Cardiac muscle cell (in vitro differentiated cells and primary cell): ENCODE measurements at regions not wholly inside any gene's neighbourhood (a gene's known extent, or its start where the extent isn't known, plus 50 kb on each side); places are given as distances from the start of the nearest gene placed in this dataset.

Source experiments
- DNase-seq, 2 donors: peaks; one replicate each; pipeline versions ENCODE4 v3.0.0 to v3.0.0-alpha.2; 2010 to 2017; ENCODE audit warnings: low read depth in 1 of 2, low spot score in 1 of 2
- H3K27ac ChIP-seq: fragments of 200-600 bp; sonication (generic); 2 replicates; pipeline ENCODE4 v1.5.1; 2016
- H3K27me3 ChIP-seq: fragments of 200-600 bp; sonication (generic); 2 replicates; pipeline ENCODE4 v1.6.0; 2016; ENCODE audit warnings: control low read depth
- H3K36me3 ChIP-seq: fragments of 200-600 bp; sonication (generic); 2 replicates; pipeline ENCODE4 v1.5.1; 2016; ENCODE audit warnings: control low read depth
- H3K4me1 ChIP-seq: fragments of 200-600 bp; sonication (generic); 2 replicates; pipeline ENCODE4 v1.8.1; 2017; ENCODE audit warnings: low read depth, mild to moderate bottlenecking, mixed run types
- H3K4me3 ChIP-seq: fragments of 200-600 bp; sonication (generic); 2 replicates; pipeline ENCODE4 v1.5.1; 2016; ENCODE audit warnings: mild to moderate bottlenecking
- H3K9me3 ChIP-seq: fragments of 200-600 bp; sonication (generic); 2 replicates; pipeline ENCODE4 v1.5.1; 2017; ENCODE audit warnings: low read depth, mild to moderate bottlenecking, control low read depth
- TF ChIP-seq, protein P1 (sequence below): IDR thresholded peaks from 2 replicates; pipeline ENCODE4 v1.5.1; 2012; ENCODE audit warnings: low read depth, mild to moderate bottlenecking, low read length

GRCh38 chr14:101406921-101407320 lies 154.4 kb upstream of the DIO3 start:
- no peak for DNase-seq
- H3K9me3 ChIP-seq = no peaks in the 10 kb centered on the region
- no peaks in the 10 kb centered on the region for H3K27me3 ChIP-seq
- H3K27ac ChIP-seq = no peak overlapping the region
- no peak overlapping the region for H3K4me3 ChIP-seq
- TF ChIP-seq, protein P1, sequence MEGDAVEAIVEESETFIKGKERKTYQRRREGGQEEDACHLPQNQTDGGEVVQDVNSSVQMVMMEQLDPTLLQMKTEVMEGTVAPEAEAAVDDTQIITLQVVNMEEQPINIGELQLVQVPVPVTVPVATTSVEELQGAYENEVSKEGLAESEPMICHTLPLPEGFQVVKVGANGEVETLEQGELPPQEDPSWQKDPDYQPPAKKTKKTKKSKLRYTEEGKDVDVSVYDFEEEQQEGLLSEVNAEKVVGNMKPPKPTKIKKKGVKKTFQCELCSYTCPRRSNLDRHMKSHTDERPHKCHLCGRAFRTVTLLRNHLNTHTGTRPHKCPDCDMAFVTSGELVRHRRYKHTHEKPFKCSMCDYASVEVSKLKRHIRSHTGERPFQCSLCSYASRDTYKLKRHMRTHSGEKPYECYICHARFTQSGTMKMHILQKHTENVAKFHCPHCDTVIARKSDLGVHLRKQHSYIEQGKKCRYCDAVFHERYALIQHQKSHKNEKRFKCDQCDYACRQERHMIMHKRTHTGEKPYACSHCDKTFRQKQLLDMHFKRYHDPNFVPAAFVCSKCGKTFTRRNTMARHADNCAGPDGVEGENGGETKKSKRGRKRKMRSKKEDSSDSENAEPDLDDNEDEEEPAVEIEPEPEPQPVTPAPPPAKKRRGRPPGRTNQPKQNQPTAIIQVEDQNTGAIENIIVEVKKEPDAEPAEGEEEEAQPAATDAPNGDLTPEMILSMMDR = no peak
- no peaks in the 10 kb centered on the region for H3K36me3 ChIP-seq
- no peaks in the 10 kb centered on the region for H3K4me1 ChIP-seq

- Histone ChIP-seq H3K4me3 (no peak overlapping the region), H3K27ac (no peak overlapping the region), H3K9me3 (no peaks in the 10 kb centered on the region), H3K4me1 (no peaks in the 10 kb centered on the region), H3K36me3 (no peaks in the 10 kb centered on the region), H3K27me3 (no peaks in the 10 kb centered on the region)
- TF ChIP-seq, protein P1 = no peak
- no peak for DNase-seq
Observed at GRCh38 chr14:101407328-101407727, 154.0 kb upstream of the DIO3 start.

DNA sequence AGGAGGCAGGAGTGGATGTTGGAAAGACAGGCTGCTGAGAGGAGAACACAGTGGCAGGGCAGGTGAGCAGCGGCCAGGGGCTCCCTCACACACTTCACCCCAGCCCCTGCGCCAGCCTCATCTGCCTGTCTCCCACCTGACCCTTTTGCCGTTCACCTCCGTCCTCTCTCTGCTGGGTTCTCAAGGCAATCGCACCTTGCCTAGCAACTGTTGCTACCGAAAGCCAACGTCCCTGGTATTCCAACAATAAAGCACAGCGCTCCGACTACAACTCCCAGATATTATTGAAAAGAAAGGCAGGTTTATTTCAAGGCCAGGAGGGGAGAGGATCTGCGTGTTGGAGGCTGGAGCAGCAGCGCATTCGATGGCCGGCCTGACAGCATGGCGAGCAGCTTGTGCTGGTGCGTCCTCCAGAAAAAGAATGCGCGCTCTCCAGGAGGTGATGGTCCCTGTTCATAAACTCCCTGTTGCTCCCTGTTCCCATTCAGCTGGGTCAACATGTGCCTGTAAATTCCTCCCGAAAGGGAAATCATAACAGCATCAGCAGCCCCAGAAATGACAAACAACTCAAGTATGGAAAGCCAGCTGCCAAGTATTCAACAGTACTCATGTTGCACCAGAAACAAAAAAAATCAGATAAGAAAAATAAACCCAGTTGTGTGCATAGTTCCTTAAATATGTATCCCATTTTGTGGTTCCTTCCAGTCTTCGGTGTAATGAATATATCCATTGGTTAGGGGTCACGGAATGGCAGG lies 153.0 kb upstream of the DIO3 start:
- no peak overlapping the region for H3K4me3 ChIP-seq
- H3K4me1 ChIP-seq = no peaks in the 10 kb centered on the region
- no peaks in the 10 kb centered on the region for H3K27me3 ChIP-seq
- no peaks in the 10 kb centered on the region for H3K9me3 ChIP-seq
- no peaks in the 10 kb centered on the region for H3K36me3 ChIP-seq
- DNase-seq = peak in 1 of 2 donors; percentile 69
- H3K27ac ChIP-seq = no peak overlapping the region
- TF ChIP-seq, protein P1 = no peak

GRCh38 chr14:101409006-101409543 lies 152.2 kb upstream of the DIO3 start:
- Histone ChIP-seq H3K36me3 (no peaks in the 10 kb centered on the region), H3K27ac (no peak overlapping the region)
- TF ChIP-seq, protein P1 = no peak

GRCh38 chr14:101410126-101410525 lies 151.2 kb upstream of the DIO3 start:
- Histone ChIP-seq H3K36me3 (no peaks in the 10 kb centered on the region), H3K4me1 (no peaks in the 10 kb centered on the region), H3K27me3 (no peaks in the 10 kb centered on the region), H3K9me3 (no peaks in the 10 kb centered on the region), H3K27ac (no peak overlapping the region), H3K4me3 (no peak overlapping the region)
- TF ChIP-seq, protein P1 = no peak
- no peak for DNase-seq

More at GRCh38 chr14:101409006-101409543, 152.2 kb upstream of the DIO3 start:
- DNase-seq = no peak
- Histone ChIP-seq H3K4me3 (no peak overlapping the region), H3K9me3 (no peaks in the 10 kb centered on the region), H3K4me1 (no peaks in the 10 kb centered on the region), H3K27me3 (no peaks in the 10 kb centered on the region)
